Putamen (tissue), 1 donor: ENCODE measurements at regions not wholly inside any gene's neighbourhood (a gene's known extent, or its start where the extent isn't known, plus 50 kb on each side); places are given as distances from the start of the nearest gene placed in this dataset.
"Not testable (repeated sequence)": the region's sequence is repeated elsewhere in the genome, so short reads cannot be mapped to it uniquely, and the experiment has no call there.

Experiments used
- DNase-seq: peaks from one replicate; pipeline ENCODE4 v3.0.0-alpha.2; 2016; ENCODE audit warnings: low spot score

DNA sequence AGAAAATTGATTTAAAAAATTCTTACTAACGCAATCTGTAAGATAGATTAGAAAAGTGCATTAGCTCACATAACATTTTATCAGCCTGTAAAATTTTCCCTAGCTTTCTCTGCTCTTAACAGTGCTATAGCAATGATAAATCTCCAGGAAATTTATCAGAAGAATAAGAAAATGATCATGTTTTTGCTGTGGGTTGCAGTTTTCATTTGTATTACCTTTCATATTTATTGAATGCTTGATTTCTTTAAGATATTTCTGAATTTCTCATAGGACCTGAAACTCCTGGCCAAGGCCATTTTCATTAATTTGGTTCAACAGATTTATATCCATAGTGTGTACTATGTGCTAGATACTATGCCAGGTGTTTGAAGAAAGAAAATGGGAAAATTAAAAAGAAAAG is 130.3 kb upstream of the STARD13 start:
- DNase-seq, result no peak

GRCh38 chr13:33418224-33418953 is 132.8 kb upstream of the STARD13 start:
- not testable (repeated sequence) for DNase-seq

DNA sequence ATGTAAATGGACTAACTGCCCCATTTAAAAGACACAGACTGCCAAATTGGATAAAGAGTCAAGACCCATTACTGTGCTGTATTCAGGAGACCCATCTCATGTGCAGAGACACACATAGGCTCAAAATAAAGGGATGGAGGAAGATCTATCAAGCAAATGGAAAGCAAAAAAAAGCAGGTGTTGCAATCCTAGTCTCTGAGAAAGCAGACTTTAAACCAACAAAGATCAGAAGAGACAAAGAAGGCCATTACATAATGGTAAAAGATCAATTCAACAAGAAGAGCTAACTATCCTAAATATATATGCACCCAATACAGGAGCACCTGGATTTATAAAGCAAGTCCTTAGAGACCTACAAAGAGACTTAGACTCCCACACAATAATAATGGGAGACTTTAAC is 134.6 kb upstream of the STARD13 start:
- not testable (repeated sequence) for DNase-seq

DNA sequence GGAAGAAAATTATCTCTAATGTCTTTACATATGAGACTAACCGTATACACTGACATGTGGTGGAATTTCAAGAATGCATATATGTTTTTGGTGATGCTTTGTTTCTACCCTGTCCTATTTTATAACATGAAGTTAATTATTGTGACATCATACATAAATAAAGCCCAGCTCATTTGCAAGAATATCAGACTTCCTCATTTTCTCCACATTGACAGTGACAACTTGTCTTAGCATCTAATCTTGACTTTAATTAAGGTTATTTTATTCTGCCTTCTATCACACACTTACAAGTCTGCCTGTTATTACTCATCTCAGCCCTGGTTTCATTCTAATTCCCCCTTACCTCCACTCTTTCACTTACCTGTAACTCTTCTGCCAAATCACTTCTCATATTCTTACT is 140.6 kb upstream of the STARD13 start:
- no peak for DNase-seq

- DNase-seq, result no peak
These were observed 147.8 kb upstream of the STARD13 start for GRCh38 chr13:33433316-33433715.

- no peak for DNase-seq
These were observed 149.1 kb upstream of the STARD13 start for GRCh38 chr13:33434676-33435075.

DNA sequence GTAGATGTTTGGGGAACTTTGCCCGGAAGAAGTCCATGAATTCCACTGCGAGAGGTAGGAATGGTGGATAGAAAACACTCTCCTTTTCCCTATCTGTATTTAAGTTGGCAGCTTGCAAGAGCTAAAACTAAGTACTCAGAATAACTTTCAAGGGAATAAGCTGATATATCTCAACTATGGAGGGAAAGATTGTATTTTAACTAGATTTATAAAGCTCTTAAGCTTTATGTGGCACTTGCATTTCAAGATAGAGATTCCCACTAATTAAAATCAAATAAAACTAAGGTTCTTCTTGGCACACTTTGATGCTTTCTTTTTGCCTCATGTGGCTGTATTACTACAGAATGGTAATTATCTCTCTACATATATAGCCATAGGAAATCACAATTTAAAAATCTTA is 149.7 kb upstream of the STARD13 start:
- no peak for DNase-seq

DNA sequence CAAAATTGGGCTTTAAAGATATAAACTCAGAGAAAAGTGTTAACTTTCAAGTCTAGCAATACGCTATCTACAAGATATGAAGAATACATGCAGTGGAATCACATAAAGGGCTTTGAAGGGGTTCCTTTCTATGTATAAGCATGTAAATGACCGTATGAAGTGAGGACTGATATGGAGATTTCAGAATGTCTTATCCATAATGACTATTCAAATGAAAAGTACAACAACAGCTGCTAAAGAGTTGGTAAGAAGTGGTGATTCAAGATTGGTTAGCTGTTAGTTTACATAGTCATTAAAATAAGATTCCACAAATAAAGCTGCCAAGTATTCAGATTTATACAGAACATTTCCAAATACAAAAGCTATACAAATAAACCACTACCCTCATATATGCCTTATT is 153.4 kb upstream of the STARD13 start:
- DNase-seq, result no peak

DNA sequence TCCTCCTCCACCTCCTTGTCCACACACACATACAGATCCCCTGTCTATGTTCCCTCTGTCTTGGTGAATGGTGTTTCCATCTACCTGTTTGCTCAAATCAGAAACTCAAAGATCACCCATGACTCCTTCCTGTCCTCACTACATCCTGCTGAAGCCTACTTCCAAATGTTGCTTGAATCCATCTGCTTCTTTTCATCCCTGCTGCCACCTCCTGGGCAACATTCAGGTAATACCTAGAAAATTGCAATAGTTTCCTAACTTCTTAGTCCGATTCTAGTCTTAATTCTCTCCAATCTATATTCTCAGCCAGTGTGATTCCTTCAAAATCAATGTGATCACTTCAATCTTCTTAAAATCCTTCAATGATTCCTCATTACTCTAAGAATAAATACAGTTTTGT is 155.5 kb upstream of the STARD13 start:
- DNase-seq, result no peak

GRCh38 chr13:33445024-33445423 is 159.5 kb upstream of the STARD13 start:
- DNase-seq, result no peak

DNA sequence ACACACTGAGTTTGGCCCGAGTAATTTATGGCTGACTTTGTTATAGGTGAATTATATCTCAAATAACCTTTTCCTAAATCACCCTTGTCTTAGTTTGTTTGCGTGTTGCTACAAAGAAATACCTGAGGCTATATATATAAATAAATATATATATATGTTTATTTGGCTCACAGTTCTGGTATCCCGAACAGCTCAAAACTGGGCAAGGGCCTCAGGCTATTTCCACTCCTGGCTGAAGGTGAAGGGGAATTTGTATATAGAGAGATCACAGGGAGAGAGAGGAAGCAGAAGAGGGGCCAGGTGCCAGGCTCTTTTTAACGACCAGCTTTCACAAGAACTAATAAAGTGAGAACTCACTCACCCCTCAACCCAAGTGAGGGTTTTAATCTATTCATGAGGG is 159.9 kb upstream of the STARD13 start:
- DNase-seq, result no peak

- peak; percentile 15 for DNase-seq
These were observed 161.5 kb upstream of the STARD13 start for GRCh38 chr13:33446821-33447725.

DNA sequence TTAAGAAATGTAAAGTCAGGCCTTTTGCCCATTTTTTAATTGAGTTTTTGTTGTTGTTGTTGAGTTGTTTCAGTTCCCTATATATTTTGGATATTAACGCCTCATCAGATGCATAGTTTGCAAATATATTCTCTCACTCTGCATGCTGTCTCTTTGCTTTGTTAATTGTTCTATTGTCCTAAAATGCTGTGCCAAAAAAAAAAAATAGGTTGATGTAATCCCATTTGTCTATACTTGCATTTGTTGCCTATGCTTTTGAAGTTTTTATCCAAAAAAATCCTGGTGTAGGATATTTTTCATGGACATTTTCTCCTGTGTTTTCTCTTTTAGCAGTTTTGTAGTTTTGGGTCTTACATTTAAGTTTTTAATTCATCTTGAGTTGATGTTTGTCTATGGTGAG is 163.3 kb upstream of the STARD13 start:
- no peak for DNase-seq

DNA sequence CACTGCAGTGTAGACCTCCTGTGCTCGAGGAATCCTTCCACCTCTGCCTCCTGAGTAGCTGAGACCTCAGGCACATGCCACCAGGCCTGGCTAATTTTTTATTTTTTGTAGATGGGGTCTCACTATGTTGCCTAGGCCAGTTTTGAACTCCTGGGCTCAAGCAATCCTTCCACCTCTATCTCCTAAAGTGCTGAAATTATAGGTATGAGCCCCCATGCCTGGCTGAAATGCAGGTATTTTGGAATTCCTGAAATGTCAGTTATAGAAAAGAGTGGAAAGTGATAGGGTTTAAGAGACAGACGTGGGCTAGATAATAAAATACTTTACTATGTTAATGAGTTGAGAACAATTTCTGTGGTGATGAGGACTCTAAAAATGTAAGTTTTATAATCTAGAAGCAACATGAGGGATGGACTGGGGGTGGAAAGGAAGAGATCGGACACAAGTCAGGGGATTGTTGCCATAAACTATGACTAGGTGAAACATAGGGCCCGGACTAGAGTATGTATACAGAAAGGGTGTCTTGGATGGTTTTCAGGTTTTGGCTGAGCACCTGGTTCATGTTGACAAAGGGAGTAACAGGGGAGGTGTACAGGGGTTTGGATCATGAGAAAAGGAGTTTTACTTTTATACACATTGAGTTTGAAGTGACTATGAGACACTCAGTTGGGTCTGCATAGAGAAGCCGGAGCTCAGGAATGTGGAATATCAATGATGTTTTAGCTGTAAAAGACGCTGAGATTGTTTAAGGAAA is 165.6 kb upstream of the STARD13 start:
- no peak for DNase-seq

GRCh38 chr13:33452873-33453517 is 167.4 kb upstream of the STARD13 start:
- DNase-seq, result peak; percentile 15

GRCh38 chr13:33453936-33454335 is 168.4 kb upstream of the STARD13 start:
- DNase-seq, result no peak

DNA sequence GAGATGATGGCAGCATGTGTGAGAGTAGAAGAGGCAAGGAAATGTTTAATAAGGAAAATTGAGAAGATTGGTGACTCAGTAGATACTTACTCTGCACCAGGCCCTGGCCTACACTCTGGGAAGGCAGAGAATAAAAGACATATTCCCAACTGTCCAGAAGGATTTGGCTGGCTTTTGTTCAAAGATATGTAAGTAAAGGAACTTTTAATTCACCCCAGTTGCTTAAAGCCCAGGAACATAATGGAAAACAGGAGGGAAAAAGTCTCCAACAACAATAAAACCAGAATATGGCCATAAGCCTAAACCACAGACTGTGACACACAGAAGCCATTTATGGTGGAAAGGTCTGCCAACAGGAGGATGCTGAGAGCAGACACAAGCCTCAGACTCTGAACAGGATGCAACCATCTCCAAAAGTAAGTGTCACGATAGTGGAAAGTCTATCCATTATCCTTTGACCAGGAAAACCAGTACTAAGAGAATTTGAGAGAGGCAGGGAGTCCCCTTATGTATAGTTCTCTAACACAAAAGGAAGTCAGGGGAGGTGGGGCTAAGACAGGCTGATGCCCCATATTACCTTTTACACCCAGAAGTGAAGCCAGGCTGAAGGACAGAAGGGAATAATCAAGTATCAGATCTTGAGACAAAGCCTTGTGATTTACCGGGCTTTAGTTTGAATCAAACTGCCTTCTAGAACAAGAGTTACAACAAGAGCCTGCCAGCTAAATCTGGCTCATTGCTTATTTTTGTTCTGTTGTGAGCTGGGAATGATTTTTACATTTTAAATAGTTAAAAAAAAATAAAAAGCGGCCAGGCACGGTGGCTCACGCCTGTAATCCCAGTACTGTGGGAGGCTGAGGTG is 169.5 kb upstream of the STARD13 start:
- DNase-seq, result no peak

- DNase-seq, result no peak
These were observed 174.1 kb upstream of the STARD13 start for GRCh38 chr13:33459702-33460101.

DNA sequence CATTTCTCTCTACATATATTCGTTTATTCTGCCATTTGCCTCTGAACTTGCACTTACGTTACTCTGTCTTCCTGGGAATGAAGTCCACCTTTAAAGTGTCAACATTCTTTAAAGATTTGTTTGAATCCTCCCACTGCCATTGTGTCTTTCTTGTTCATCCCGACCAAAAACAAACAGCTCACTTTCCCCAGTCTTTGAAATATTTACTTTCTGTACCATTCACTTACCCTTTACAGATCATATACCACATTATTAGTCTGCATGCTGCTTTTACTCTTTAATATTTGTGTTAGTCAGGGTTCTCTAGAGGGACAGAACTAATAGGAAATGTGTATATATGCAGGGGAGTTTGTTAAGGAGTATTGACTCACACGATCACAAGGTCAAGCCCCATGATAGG is 176.6 kb upstream of the STARD13 start:
- DNase-seq, result no peak

GRCh38 chr13:33464345-33464744 is 178.8 kb upstream of the STARD13 start:
- DNase-seq, result no peak

DNA sequence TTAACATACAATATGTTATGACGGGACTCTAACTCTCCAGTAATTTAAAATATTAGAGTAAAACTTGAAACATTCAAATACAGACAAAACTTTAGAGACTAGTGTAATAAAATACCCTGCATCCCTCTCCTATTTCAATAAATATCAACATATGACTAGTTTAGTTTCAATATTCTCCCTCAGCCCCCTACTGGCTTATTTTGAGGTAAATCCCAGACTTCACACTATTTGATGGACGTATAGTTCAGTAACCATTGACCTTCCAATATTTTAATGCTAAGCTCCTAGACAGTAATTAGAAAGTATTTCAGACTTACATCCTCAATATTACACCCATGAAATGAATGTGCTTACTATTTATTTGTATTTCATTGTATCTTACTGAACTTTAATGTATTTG is 180.7 kb upstream of the STARD13 start:
- DNase-seq, result no peak
